ENCODE measurements at regions not wholly inside any gene's neighbourhood (a gene's known extent, or its start where the extent isn't known, plus 50 kb on each side); places are given as distances from the start of the nearest gene placed in this dataset.

DNA sequence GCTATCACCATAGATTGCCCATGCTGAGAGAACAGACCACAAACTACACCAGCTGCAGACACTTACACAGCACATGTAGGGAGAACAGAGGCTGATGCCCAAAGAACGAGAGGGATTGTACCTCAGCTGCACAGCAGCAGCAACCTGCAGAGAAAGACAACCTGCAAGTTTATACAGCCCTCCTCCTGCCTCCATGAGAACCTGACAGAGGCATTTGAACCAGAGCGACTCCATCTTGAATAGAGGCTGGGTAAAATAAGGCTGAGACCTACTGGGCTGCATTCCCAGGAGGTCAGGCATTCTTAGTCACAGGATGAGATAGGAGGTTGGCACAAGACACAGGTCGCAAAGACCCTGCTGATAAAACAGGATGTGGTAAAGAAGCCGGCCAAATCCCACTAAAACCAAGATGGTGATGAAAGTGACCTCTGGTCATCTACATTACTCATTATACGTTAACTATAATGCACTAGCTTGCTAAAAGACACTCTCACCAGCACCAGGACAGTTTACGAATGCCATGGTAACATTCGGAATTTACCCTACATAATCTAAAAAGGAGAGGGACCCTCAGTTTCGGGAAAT, 262.4 kb upstream of the HMGA2 start:
- POLR2A ChIA-PET (ENCODE audit: low non-redundant PET), result no interaction called here
- no peak for DNase-seq (ENCODE audit: low spot score)
- Histone ChIP-seq H3K36me3 (ENCODE audit: insufficient read depth, low read length, poor library complexity, severe bottlenecking) (no peaks in the 10 kb centered on the region), H3K27me3 (replicated peaks; ENCODE audit: insufficient read depth, low read depth, low read length, poor library complexity) (no peaks in the 10 kb centered on the region), H3K4me1 (ENCODE audit: insufficient read depth, low read length, poor library complexity, severe bottlenecking) (peaks cover 9% of the 10 kb centered on the region), H3K27ac (ENCODE audit: low read depth, low read length, poor library complexity, severe bottlenecking) (no peak overlapping the region), H3K4me3 (ENCODE audit: low read depth, low read length, poor library complexity, severe bottlenecking) (no peak overlapping the region), H3K9me3 (ENCODE audit: low read depth, low read length, poor library complexity, severe bottlenecking) (no peaks in the 10 kb centered on the region)
- BruUV-seq (replicated peaks), result no TSS peak
- intact Hi-C loops (cut with micrococcal nuclease; ENCODE audit: unreplicated experiment), result no loop called here
- CTCF ChIA-PET, result no interaction called here
- no peak for TF ChIP-seq EZH2 (IDR thresholded peaks at IDR 0.05; ENCODE audit: borderline replicate concordance, low read depth, low read length, poor library complexity, severe bottlenecking)
- TF ChIP-seq, protein P1, sequence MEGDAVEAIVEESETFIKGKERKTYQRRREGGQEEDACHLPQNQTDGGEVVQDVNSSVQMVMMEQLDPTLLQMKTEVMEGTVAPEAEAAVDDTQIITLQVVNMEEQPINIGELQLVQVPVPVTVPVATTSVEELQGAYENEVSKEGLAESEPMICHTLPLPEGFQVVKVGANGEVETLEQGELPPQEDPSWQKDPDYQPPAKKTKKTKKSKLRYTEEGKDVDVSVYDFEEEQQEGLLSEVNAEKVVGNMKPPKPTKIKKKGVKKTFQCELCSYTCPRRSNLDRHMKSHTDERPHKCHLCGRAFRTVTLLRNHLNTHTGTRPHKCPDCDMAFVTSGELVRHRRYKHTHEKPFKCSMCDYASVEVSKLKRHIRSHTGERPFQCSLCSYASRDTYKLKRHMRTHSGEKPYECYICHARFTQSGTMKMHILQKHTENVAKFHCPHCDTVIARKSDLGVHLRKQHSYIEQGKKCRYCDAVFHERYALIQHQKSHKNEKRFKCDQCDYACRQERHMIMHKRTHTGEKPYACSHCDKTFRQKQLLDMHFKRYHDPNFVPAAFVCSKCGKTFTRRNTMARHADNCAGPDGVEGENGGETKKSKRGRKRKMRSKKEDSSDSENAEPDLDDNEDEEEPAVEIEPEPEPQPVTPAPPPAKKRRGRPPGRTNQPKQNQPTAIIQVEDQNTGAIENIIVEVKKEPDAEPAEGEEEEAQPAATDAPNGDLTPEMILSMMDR (conservative IDR thresholded peaks at IDR 0.05; ENCODE audit: low read depth, low read length), result no peak

DNA sequence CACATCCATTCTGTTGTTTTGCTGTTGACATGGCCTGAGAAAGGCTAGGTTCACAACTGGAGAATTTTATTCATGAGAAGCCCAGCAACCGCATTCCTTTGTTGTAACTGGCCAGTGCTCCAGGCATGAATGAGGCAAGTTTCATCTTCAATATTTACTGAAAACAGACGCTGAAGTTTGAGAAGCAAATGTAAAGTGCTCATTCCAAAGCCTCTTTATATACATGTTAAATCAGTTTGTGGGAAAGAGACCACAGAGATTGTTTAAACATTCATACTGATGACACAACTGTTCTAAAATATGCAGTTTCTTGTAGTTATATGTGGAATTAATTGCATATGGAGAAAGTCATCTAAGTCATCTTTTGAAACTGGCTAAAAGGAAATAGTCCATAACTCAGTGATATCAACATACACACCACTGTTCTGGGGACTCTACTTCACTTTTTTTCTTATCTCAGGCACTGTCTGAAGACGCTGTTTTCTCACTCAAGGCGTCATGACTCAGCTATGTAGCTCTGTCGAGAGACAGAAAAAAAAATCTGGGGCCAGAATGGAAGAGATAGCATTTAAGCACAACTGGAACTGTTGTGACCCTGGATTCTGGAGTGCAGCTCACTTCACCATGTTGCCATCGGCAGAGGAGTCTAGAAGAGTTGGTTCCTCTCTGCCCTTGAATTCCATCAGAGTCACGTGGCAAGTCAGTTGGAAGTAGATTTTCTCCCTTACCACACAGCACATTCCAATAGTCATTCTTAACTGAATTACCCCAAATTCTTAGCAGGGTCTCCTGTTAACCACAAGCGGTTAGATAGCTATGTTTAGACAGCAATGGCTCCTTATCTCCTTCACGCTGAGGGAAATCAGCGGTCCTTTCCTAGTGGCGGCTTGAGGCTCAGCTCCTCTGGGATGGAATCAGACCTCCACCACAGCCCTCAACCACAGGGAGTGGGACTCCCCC, 258.4 kb upstream of the HMGA2 start:
- TF ChIP-seq, protein P1 (conservative IDR thresholded peaks at IDR 0.05; ENCODE audit: low read depth, low read length), result no peak
- no peak for TF ChIP-seq EZH2 (IDR thresholded peaks at IDR 0.05; ENCODE audit: borderline replicate concordance, low read depth, low read length, poor library complexity, severe bottlenecking)
- Histone ChIP-seq H3K27ac (ENCODE audit: low read depth, low read length, poor library complexity, severe bottlenecking) (no peak overlapping the region), H3K4me3 (ENCODE audit: low read depth, low read length, poor library complexity, severe bottlenecking) (no peak overlapping the region), H3K36me3 (ENCODE audit: insufficient read depth, low read length, poor library complexity, severe bottlenecking) (no peaks in the 10 kb centered on the region), H3K27me3 (replicated peaks; ENCODE audit: insufficient read depth, low read depth, low read length, poor library complexity) (no peaks in the 10 kb centered on the region), H3K4me1 (ENCODE audit: insufficient read depth, low read length, poor library complexity, severe bottlenecking) (no peaks in the 10 kb centered on the region), H3K9me3 (ENCODE audit: low read depth, low read length, poor library complexity, severe bottlenecking) (no peaks in the 10 kb centered on the region)
- BruUV-seq (replicated peaks), result no TSS peak
- POLR2A ChIA-PET (ENCODE audit: low non-redundant PET), result no interaction called here
- CTCF ChIA-PET, result no interaction called here
- intact Hi-C loops (cut with micrococcal nuclease; ENCODE audit: unreplicated experiment), result no loop called here
- no peak for DNase-seq (ENCODE audit: low spot score)

DNA sequence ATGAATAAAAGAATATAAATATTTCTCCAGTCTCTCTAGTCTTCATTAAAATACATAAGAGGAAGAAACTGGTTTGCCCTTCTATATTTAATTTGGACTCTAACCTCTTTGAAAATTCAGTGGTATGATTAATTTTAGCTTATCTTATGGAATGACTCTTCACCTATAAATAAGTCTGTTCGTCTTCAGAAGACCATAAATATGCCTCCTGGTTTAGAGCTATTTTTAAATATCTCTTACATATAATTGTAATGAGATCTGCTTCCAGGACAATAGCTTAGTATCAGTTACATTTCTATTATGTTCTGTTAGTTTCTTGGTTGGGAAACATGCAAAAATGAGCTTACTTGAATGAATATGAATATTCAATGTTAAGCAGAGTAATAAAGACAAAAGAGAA, 257.5 kb upstream of the HMGA2 start:
- BruUV-seq (replicated peaks), result no TSS peak
- TF ChIP-seq, protein P1 (conservative IDR thresholded peaks at IDR 0.05; ENCODE audit: low read depth, low read length), result no peak
- TF ChIP-seq EZH2 (IDR thresholded peaks at IDR 0.05; ENCODE audit: borderline replicate concordance, low read depth, low read length, poor library complexity, severe bottlenecking), result no peak
- intact Hi-C loops (cut with micrococcal nuclease; ENCODE audit: unreplicated experiment), result no loop called here
- Histone ChIP-seq H3K36me3 (ENCODE audit: insufficient read depth, low read length, poor library complexity, severe bottlenecking) (no peaks in the 10 kb centered on the region), H3K4me3 (ENCODE audit: low read depth, low read length, poor library complexity, severe bottlenecking) (no peak overlapping the region), H3K4me1 (ENCODE audit: insufficient read depth, low read length, poor library complexity, severe bottlenecking) (no peaks in the 10 kb centered on the region), H3K27me3 (replicated peaks; ENCODE audit: insufficient read depth, low read depth, low read length, poor library complexity) (no peaks in the 10 kb centered on the region), H3K9me3 (ENCODE audit: low read depth, low read length, poor library complexity, severe bottlenecking) (no peaks in the 10 kb centered on the region), H3K27ac (ENCODE audit: low read depth, low read length, poor library complexity, severe bottlenecking) (no peak overlapping the region)
- ChIA-PET POLR2A (ENCODE audit: low non-redundant PET) (no interaction called here), CTCF (no interaction called here)
- DNase-seq (ENCODE audit: low spot score), result no peak
